Activated naive CD4-positive, alpha-beta T cell treated with anti-CD3 and anti-CD28 coated beads, Interleukin-2, amount 50 U/mL, for 24 hours (primary cell): ENCODE measurements at regions not wholly inside any gene's neighbourhood (a gene's known extent, or its start where the extent isn't known, plus 50 kb on each side); places are given as distances from the start of the nearest gene placed in this dataset.
"Not testable (repeated sequence)": the region's sequence is repeated elsewhere in the genome, so short reads cannot be mapped to it uniquely, and the experiment has no call there.

Experiments used
- H3K27ac Mint-ChIP-seq: one replicate; pipeline ENCODE4 v1.8.0; 2021; ENCODE audit warnings: mild to moderate bottlenecking, mixed read lengths
- H3K27me3 Mint-ChIP-seq: one replicate; pipeline ENCODE4 v1.8.0; 2021; ENCODE audit warnings: mixed read lengths
- H3K36me3 Mint-ChIP-seq: one replicate; pipeline ENCODE4 v1.8.0; 2021; ENCODE audit warnings: mixed read lengths
- H3K4me1 Mint-ChIP-seq: one replicate; pipeline ENCODE4 v1.8.0; 2021; ENCODE audit warnings: mixed read lengths
- H3K4me3 Mint-ChIP-seq: one replicate; pipeline ENCODE4 v1.8.0; 2021; ENCODE audit warnings: mild to moderate bottlenecking, mixed read lengths
- H3K9me3 Mint-ChIP-seq: one replicate; pipeline ENCODE4 v1.8.0; 2021; ENCODE audit warnings: mixed read lengths

DNA sequence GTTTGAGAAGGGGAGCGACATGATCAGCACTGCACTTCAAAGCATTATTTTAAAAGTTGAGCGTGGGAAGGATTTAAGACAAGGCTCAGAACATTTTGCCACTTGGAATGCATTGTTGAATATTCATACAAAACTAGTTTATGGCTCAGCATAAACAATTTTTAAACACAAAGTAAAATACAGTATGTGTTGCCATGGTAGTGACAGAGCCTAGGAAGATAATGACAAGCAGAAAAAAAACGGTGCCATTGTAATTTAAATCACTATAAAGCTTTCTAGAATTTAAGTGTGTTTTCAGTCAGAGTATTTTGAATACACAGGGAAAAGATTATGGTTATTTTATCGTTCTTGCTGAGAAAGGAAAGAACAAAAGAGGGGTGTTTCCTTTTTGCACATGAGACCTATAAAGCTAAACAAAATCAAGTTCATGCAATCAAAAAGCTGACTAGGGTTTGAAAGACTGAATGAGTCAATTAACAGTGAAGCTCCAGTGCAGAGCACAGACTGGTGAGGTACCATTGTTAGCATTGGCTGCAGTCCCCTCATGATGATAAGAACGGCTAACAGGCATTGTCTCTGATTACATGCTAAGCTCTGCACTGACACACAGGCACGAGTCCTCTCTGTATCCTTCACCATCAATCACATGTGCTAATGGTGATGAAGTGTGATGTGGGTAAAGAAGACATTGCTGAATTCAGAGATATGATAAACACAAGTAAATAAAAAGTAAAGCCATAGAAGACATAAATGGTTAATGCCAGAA lies 181.9 kb upstream of the VSTM2A start:
- Mint-ChIP-seq H3K27me3 (no peaks in the 10 kb centered on the region), H3K36me3 (no peaks in the 10 kb centered on the region), H3K4me3 (no peak overlapping the region), H3K27ac (no peak overlapping the region), H3K9me3 (peaks cover 10% of the 10 kb centered on the region), H3K4me1 (no peaks in the 10 kb centered on the region)

DNA sequence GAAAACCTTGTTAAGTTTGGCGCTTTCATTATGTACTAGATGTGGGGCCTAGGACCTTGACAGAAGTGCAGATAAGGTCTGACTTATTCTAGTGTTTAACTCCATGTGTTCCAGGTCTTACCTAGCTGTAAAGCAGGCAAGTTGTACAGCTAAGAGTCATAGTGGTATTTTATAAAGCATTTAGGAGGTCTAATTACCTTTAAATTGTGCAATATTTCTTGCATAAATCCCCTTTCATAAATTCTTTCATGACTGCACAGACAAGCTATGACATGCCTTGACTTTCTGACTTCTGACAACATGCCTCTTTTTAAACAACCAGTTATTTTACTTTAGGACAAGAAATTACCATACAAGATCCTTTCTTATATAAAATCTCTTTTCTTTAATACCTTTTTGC lies 151.6 kb upstream of the VSTM2A start:
- H3K4me3 Mint-ChIP-seq = no peak overlapping the region
- H3K36me3 Mint-ChIP-seq = no peaks in the 10 kb centered on the region
- no peak overlapping the region for H3K27ac Mint-ChIP-seq
- peaks cover 4% of the 10 kb centered on the region for H3K9me3 Mint-ChIP-seq
- no peaks in the 10 kb centered on the region for H3K27me3 Mint-ChIP-seq
- H3K4me1 Mint-ChIP-seq = no peaks in the 10 kb centered on the region

DNA sequence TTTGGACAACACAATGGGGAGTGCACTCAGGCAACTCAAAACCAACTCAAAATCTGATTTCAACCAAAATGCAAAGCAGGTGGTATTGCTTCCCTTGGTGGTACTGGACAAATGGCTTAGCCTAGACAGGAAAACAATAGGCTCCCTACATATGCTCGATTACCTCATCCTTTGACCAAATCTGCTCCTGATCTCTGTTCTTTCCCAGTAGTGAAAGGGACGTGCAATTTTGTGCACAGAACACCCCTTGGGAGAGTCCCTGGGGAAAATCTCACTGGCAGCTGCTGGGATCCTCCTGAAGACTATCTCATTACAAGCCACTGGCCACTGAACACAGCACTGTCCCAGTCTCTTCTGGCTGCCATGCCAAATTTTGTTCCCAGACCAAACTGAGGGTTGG lies 149.2 kb upstream of the VSTM2A start:
- H3K9me3 Mint-ChIP-seq = no peaks in the 10 kb centered on the region
- no peaks in the 10 kb centered on the region for H3K4me1 Mint-ChIP-seq
- no peak overlapping the region for H3K4me3 Mint-ChIP-seq
- H3K27me3 Mint-ChIP-seq = no peaks in the 10 kb centered on the region
- no peak overlapping the region for H3K27ac Mint-ChIP-seq
- H3K36me3 Mint-ChIP-seq = no peaks in the 10 kb centered on the region

DNA sequence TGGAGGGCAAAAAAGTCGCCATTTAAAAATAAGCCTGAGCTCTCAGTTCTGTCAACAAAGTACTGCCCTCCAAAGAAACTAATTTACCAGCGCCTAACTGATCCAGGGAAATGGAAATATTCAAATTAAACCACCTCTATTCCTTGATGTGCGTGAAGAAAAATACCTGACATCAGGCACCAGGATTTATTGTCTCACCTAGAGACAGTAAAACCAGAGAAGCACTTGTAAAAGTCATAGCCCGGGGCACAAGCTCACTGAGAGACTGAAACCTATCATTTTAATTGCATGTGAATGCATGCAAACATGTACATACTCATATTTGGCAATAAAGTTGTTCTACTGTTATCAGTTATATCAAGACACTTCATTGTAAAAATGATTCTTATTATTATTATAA lies 147.3 kb upstream of the VSTM2A start:
- Mint-ChIP-seq H3K4me1 (no peaks in the 10 kb centered on the region), H3K27me3 (no peaks in the 10 kb centered on the region), H3K36me3 (no peaks in the 10 kb centered on the region), H3K27ac (no peak overlapping the region), H3K4me3 (no peak overlapping the region), H3K9me3 (no peaks in the 10 kb centered on the region)

DNA sequence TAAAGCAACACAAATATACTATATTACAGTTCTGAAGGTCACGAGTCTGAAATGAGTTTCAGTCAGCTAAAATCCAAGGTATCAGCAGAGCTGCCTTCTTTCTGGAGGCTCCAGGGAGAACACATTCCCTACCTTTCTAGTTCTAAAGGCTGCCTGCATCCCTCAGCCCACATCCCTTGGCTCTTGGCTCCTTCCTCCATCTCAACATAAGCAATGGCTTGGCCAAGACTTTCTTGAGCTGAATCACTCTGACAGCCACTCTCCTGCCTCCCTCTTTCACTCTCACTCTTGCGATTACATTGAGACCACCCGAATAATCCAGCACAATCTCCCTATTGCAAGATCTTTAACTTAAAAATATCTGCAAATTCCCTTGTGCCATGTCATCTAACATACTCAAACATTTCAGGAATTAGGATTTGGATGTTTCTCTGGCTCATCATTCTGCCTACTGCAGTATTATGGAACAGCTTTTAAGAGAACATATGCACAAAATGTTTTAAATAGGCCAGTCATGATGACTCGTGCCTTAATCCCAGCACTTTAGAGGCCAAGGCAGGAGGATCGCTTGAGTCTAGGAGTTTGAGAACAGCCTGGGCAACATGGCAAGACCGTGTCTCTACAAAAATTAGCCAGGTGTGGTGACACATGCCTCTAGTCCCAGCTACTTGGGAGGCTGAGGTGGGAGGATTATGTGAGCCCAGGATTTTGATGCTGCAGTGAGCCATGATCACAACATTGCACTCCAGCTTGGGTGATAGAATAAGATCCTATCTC lies 144.2 kb upstream of the VSTM2A start:
- Mint-ChIP-seq H3K36me3 (no peaks in the 10 kb centered on the region), H3K4me1 (no peaks in the 10 kb centered on the region), H3K27me3 (no peaks in the 10 kb centered on the region), H3K9me3 (no peaks in the 10 kb centered on the region), H3K4me3 (no peak overlapping the region), H3K27ac (no peak overlapping the region)

DNA sequence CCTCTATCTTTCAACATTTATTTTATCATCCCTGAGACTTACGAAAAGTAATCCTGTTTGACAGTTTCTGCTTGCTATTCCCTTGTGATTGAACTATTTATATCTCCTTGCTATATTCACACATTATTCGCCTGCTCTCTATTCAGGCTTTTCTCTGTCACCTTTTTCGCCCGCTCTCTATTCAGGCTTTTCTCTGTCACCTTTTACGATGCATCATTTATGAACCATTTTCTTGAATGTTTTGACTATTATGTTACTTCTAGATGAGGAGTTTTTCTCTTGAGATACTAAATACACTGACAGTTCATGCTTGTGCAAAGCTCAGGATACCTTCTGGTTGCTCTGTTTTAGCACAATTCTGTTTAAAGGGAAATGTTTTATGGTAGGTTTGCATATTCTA lies 143.3 kb upstream of the VSTM2A start:
- Mint-ChIP-seq H3K4me1 (no peaks in the 10 kb centered on the region), H3K27me3 (no peaks in the 10 kb centered on the region), H3K4me3 (no peak overlapping the region), H3K27ac (no peak overlapping the region), H3K36me3 (no peaks in the 10 kb centered on the region), H3K9me3 (no peaks in the 10 kb centered on the region)

DNA sequence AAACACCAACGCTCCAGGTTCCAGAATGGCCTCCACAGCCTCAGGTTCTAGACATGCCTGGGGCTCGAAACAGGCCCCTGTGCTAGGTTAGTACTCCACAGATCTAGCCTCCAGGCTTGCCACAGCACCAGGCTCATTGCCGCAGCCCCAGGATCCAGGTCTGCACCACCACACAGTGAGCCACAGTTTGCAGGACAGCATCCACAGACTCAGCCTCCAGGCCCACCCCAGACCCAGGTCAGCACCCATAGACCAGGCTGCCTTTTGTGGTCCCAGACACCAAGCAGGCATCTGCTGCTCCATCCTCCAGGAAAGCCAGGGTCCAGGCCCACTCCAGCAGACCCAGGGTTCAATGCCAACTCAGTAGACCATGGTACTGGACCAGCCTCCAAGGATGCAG lies 132.3 kb upstream of the VSTM2A start:
- Mint-ChIP-seq H3K27me3 (no peaks in the 10 kb centered on the region), H3K36me3 (no peaks in the 10 kb centered on the region), H3K4me3 (no peak overlapping the region), H3K4me1 (no peaks in the 10 kb centered on the region), H3K9me3 (peaks cover 31% of the 10 kb centered on the region), H3K27ac (no peak overlapping the region)

DNA sequence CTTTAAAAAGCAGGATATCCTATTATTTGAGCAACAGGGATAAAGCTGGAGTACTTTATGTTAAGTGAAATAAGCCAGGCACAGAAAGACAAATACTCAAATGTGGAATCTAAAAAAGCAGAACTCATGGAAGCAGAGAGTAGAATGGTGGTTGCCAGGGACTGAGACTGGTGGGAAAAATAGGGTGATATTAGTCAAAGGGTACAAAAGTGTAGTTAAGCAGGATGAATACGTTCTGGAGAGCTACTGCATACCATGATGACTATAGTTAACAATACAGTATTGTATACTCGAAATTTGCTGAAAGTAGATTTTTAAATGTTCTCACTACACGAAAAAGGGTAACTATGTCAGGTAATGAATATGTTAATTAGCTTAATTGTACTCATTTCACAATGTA lies 125.5 kb upstream of the VSTM2A start:
- Mint-ChIP-seq H3K4me3 (no peak overlapping the region), H3K27me3 (no peaks in the 10 kb centered on the region), H3K27ac (no peak overlapping the region), H3K4me1 (no peaks in the 10 kb centered on the region), H3K9me3 (peaks cover 12% of the 10 kb centered on the region), H3K36me3 (no peaks in the 10 kb centered on the region)

DNA sequence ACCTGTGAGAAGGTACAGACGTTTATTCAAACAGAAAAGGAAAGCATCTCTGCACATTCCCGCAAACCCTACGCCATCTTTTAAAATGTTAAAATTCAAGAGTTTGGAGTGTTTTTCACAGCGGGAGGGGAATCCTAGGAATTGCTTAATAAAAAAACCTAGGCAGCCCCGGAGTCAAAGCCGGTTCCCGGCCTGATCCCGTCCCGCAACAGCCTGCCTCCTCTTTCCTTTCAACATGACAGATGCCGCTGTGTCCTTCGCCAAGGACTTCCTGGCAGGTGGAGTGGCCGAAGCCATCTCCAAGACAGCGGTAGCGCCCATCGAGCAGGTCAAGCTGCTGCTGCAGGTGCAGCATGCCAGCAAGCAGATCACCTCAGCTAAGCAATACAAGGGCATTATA lies 123.0 kb upstream of the VSTM2A start:
- H3K9me3 Mint-ChIP-seq = no peaks in the 10 kb centered on the region
- H3K27me3 Mint-ChIP-seq = no peaks in the 10 kb centered on the region
- no peaks in the 10 kb centered on the region for H3K36me3 Mint-ChIP-seq
- no peak overlapping the region for H3K27ac Mint-ChIP-seq
- no peak overlapping the region for H3K4me3 Mint-ChIP-seq
- no peaks in the 10 kb centered on the region for H3K4me1 Mint-ChIP-seq

DNA sequence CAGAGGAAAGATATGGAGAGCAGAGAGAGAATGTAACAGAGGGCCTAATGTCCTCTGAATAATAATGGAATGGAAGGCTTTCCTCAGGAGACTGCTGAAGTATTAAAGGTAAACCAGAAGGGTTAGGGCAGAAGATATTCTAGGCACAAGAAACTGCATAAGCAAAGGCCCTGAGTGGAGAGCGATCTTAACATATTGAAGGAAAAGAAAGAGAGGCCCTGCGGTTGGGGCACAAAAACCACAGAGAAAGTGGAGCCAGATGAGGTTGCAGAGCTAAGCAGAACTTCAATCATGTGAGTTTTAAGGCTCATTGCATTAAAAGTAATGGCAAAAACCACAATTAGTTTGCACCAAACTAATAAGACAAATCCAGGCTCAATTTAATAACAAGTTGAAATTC lies 115.8 kb upstream of the VSTM2A start:
- H3K4me1 Mint-ChIP-seq = no peaks in the 10 kb centered on the region
- no peaks in the 10 kb centered on the region for H3K27me3 Mint-ChIP-seq
- H3K36me3 Mint-ChIP-seq = no peaks in the 10 kb centered on the region
- no peak overlapping the region for H3K4me3 Mint-ChIP-seq
- H3K9me3 Mint-ChIP-seq = peaks cover 22% of the 10 kb centered on the region
- H3K27ac Mint-ChIP-seq = no peak overlapping the region

DNA sequence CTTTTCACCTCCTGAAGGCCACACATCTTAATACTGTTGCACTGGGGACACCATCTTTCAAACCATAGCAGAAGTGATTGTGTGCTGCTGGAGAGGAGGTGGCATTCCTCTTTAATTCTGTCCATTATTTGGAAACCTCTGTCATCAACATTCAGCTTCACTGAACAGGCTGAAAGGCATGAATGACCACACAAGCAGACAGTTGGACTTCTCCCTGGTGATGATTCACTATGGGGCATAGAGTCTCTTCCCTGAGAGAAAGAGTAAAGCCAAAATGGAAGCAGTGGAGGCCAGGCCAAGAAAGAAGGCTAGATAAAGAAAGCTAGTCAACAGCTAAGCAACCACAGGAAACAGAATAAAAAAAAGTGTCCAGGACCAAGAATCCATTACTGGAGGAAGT lies 113.1 kb upstream of the VSTM2A start:
- Mint-ChIP-seq H3K36me3 (no peaks in the 10 kb centered on the region), H3K4me1 (no peaks in the 10 kb centered on the region), H3K9me3 (peaks cover 22% of the 10 kb centered on the region), H3K27ac (no peak overlapping the region), H3K4me3 (no peak overlapping the region), H3K27me3 (no peaks in the 10 kb centered on the region)

DNA sequence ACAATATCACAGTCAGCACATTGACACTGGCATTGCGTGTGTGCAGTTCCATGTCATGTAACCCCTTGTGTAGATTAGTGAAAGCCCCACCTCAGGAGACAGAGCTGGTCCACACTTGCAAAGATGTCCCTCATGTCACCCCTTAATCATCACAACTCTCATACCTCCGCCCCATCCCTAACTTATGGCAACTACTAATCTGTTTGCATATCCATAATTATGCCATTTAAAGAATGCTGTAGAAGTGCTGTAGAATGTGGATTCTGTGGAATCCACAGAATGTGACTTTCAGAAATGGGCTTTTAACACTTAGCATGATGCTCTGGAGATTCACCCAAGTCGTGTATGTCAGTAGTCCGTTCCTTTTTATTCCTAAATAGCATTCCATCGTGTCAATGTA lies 102.8 kb upstream of the VSTM2A start:
- H3K27ac Mint-ChIP-seq = no peak overlapping the region
- H3K4me3 Mint-ChIP-seq = no peak overlapping the region
- H3K4me1 Mint-ChIP-seq = no peaks in the 10 kb centered on the region
- peaks cover 19% of the 10 kb centered on the region for H3K9me3 Mint-ChIP-seq
- H3K36me3 Mint-ChIP-seq = no peaks in the 10 kb centered on the region
- no peaks in the 10 kb centered on the region for H3K27me3 Mint-ChIP-seq

DNA sequence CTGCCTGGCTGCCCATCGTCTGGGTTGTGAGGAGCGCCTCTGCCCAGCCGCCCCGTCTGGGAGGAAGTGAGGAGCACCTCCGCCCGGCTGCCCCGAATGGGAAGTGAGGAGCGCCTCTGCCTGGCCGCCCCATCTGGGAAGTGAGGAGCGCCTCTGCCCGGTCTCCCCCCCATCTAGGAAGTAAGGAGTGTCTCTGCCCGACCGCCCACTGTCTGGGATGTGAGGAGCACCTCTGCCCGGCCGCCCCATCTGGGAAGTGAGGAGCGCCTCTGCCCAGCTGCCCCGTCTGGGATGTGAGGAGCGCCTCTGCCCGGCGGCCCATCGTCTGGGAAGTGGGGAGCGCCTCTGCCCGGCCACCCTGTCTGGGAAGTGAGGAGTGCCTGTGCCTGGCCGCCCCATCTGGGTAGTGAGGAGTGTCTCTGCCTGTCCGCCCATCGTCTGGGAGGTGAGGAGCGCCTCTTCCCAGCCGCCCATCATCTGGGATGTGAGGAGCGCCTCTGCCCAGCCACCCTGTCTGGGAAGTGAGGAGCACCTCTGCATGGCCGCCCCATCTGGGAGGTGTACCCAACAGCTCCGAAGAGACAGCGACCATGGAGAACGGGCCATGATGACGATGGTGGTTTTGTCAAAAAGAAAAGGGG lies 98.0 kb upstream of the VSTM2A start:
- H3K27me3 Mint-ChIP-seq, H3K4me3 Mint-ChIP-seq, H3K27ac Mint-ChIP-seq, H3K4me1 Mint-ChIP-seq, H3K36me3 Mint-ChIP-seq: not testable (repeated sequence)
- peaks cover 24% of the 10 kb centered on the region for H3K9me3 Mint-ChIP-seq

DNA sequence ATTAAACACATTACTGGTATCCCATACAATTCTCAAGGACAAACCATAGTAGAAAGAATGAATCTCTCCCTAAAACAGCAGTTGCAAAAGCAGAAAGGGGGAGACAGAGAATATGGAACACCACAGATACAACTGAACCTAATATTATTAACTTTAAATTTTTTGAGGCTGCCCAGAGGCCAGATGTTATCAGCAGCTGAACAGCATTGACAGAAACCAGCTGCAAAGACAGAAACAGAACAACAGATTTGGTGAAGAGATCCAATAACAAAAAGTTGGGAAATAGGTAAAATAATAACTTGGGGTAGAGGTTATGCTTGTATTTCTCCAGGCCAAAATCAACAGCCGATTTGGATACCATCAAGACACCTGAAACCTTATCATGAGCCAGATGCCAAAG lies 89.0 kb upstream of the VSTM2A start:
- H3K27ac Mint-ChIP-seq, H3K4me3 Mint-ChIP-seq, H3K27me3 Mint-ChIP-seq, H3K4me1 Mint-ChIP-seq, H3K36me3 Mint-ChIP-seq: not testable (repeated sequence)
- H3K9me3 Mint-ChIP-seq = peaks cover 29% of the 10 kb centered on the region

DNA sequence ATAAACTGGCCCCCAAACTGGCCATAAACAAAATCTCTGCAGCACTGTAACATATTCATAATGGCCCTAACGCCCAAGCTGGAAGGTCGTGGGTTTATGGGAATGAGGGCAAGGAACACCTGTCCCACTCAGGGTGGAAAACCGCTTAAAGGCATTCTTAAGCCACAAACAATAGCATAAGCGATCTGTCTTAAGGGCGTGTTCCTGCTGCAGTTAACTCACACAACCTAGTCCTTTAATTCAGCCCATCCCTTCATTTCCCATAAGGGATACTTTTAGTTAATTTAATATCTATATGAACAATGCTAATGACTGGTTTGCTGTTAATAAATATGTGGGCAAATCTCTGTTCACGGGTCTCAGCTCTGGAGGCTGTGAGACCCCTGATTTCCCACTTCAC lies 87.5 kb upstream of the VSTM2A start:
- not testable (repeated sequence) for H3K27me3 Mint-ChIP-seq, H3K4me1 Mint-ChIP-seq, H3K27ac Mint-ChIP-seq, H3K4me3 Mint-ChIP-seq, H3K36me3 Mint-ChIP-seq
- H3K9me3 Mint-ChIP-seq = peaks cover 29% of the 10 kb centered on the region

DNA sequence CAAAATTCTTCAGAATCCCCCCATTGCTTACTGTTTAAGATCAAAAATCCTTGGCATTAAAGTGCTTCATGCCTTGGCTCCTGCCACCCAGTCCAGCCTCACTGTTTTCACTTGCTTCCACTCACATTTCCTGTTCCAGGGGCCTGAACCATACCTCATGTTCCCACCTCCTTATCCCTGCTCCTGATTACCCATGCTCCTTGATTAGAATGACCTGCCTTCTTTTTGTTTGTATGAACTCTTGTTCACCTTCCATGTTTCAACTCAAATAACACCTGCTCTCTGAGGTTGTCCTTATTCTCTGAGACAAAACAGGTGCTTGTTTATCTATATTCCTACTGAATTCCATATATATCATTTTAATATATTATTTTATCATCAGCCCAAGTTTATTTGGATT lies 77.1 kb upstream of the VSTM2A start:
- Mint-ChIP-seq H3K4me3 (no peak overlapping the region), H3K36me3 (no peaks in the 10 kb centered on the region), H3K4me1 (no peaks in the 10 kb centered on the region), H3K9me3 (peaks cover 9% of the 10 kb centered on the region), H3K27me3 (no peaks in the 10 kb centered on the region), H3K27ac (no peak overlapping the region)
